ENCODE measurements at regions not wholly inside any gene's neighbourhood (a gene's known extent, or its start where the extent isn't known, plus 50 kb on each side); places are given as distances from the start of the nearest gene placed in this dataset.

DNA sequence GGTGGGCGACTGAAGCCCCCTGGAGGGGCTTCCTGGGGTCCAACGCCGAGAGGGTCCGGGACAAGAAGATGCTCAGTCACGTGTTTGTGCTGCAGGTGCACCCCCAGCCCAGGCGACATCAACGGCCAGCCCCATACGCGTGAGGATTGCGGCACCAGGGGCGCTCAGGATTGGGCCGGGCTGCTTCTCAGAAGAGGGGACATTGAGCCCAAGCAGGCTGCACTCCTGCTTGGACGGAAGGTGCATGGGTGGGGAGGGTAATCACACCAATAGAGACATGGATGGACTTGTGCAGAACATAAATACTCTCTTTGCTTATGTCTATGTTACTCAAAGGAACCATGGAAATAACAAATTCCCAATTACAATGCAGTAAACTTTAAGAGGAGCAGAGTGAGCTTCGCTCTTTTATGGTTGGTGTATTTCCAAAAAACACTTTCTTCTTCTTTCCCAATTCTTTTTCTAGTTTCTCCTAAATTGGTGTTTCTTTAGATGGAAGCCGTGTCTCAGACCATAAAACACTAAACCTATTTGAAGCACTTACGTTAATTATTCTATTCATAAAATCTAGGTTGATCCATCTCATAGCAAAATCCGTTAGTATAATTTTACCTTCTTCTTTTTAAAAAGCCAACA, 182.7 kb downstream of the GOLGA6L6 start:
- TF ChIP-seq, protein P1, sequence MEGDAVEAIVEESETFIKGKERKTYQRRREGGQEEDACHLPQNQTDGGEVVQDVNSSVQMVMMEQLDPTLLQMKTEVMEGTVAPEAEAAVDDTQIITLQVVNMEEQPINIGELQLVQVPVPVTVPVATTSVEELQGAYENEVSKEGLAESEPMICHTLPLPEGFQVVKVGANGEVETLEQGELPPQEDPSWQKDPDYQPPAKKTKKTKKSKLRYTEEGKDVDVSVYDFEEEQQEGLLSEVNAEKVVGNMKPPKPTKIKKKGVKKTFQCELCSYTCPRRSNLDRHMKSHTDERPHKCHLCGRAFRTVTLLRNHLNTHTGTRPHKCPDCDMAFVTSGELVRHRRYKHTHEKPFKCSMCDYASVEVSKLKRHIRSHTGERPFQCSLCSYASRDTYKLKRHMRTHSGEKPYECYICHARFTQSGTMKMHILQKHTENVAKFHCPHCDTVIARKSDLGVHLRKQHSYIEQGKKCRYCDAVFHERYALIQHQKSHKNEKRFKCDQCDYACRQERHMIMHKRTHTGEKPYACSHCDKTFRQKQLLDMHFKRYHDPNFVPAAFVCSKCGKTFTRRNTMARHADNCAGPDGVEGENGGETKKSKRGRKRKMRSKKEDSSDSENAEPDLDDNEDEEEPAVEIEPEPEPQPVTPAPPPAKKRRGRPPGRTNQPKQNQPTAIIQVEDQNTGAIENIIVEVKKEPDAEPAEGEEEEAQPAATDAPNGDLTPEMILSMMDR (IDR thresholded peaks at IDR 0.05): no peak
- no peak for TF ChIP-seq POLR2A (IDR thresholded peaks at IDR 0.05)
